HepG2 (cell line): ENCODE measurements at regions not wholly inside any gene's neighbourhood (a gene's known extent, or its start where the extent isn't known, plus 50 kb on each side); places are given as distances from the start of the nearest gene placed in this dataset.

Experiments used
- ATAC-seq: fragments of 200-7000 bp; cut with Tn5 transposase; 3 replicates; pipeline ENCODE4 v1.9.1; 2020; ENCODE audit warnings: mild to moderate bottlenecking, moderate library complexity
- BruUV-seq: library from RNA; stranded (reverse); fragments of 400-500 nt; replicated peaks from 2 replicates; lab custom pipeline; 2021; lab: Mats Ljungman, UMichigan
- CTCF ChIA-PET: fragments of 300-600 bp; formaldehyde crosslinking; extraction: SDS; loops from one replicate; lab custom pipeline; 2021; ENCODE audit warnings: low total read pairs, inconsistent platforms, low intra/inter-chr PET ratio; lab: Yijun Ruan, JAX
- POLR2A ChIA-PET: fragments of 350-600 bp; sonication (Branson Sonifier 250); formaldehyde crosslinking; loops from one replicate; lab custom pipeline; 2020; ENCODE audit warnings: antibody characterized with exemption, inconsistent platforms; lab: Yijun Ruan, JAX
- DNase-seq: peaks from one replicate; pipeline ENCODE4 v3.0.0-alpha.2; 2015; ENCODE audit warnings: low spot score
- FAIRE-seq: peaks from 3 replicates; lab custom pipeline; 2011; peaks lifted over from hg19 to GRCh38; lab: Jason Lieb, UNC
- H2AFZ ChIP-seq: one replicate; pipeline ENCODE4 v1.6.1; 2011; ENCODE audit warnings: low read length, inconsistent platforms
- H3K27ac ChIP-seq: fragments of 300-600 bp; 3 replicates; pipeline ENCODE4 v1.8.0; 2011; ENCODE audit warnings: mixed run types, mild to moderate bottlenecking, mixed read lengths, low read length, inconsistent platforms; ENCODE audit not compliant: insufficient read depth; ENCODE audit errors: extremely low read length
- H3K27me3 ChIP-seq, 2 experiments: fragments of 200-600 bp in 1 of 2; 2 replicates in 1 of 2; 3 replicates in 1 of 2; pipeline versions ENCODE4 v1.6.0 to v1.8.0; 2011; ENCODE audit warnings: low read length in 2 of 2, mild to moderate bottlenecking in 2 of 2, moderate library complexity in 2 of 2, inconsistent platforms in 1 of 2; ENCODE audit not compliant: insufficient read depth in 2 of 2, control insufficient read depth in 1 of 2
- H3K36me3 ChIP-seq, 2 experiments: fragments of 200-600 bp in 1 of 2; replicated peaks in 1 of 2; 2 replicates in 1 of 2; 3 replicates in 1 of 2; pipeline versions ENCODE4 v1.5.1 to v1.8.0; 2011; ENCODE audit warnings: low read length in 2 of 2, inconsistent platforms in 1 of 2; ENCODE audit not compliant: insufficient read depth in 2 of 2, control insufficient read depth in 1 of 2
- H3K4me1 ChIP-seq: 2 replicates; pipeline ENCODE4 v1.5.1; 2012; ENCODE audit warnings: low read length, inconsistent platforms; ENCODE audit not compliant: insufficient read depth
- H3K4me2 ChIP-seq: 2 replicates; pipeline ENCODE4 v1.6.0; 2011; ENCODE audit warnings: low read depth, low read length, inconsistent platforms
- H3K4me3 ChIP-seq, 3 experiments: fragments of 200-600 bp in 1 of 3; sonication (generic), shearing (Covaris generic) in 1 of 3; replicated peaks in 1 of 3; 2 replicates each; pipeline ENCODE4 v1.5.1; 2011 to 2016; ENCODE audit warnings: low read length in 3 of 3, inconsistent platforms in 2 of 3, low read depth in 2 of 3, mild to moderate bottlenecking in 2 of 3, control low read depth in 1 of 3, mixed read lengths in 1 of 3; ENCODE audit not compliant: insufficient read depth in 1 of 3
- H3K79me2 ChIP-seq: one replicate; pipeline ENCODE4 v1.6.1; 2011; ENCODE audit warnings: low read length, inconsistent platforms; ENCODE audit not compliant: insufficient read depth
- H3K9ac ChIP-seq: 2 replicates; pipeline ENCODE4 v1.6.0; 2011; ENCODE audit warnings: mild to moderate bottlenecking, low read depth, low read length, inconsistent platforms; ENCODE audit not compliant: insufficient read depth
- H3K9me3 ChIP-seq: 2 replicates; pipeline ENCODE4 v1.5.1; 2012; ENCODE audit warnings: mild to moderate bottlenecking, low read length
- H4K20me1 ChIP-seq: 2 replicates; pipeline ENCODE4 v1.6.0; 2011; ENCODE audit warnings: inconsistent platforms, mild to moderate bottlenecking, low read length, moderate library complexity; ENCODE audit not compliant: insufficient read depth
- ARHGAP35 ChIP-seq: sonication (generic); formaldehyde crosslinking; IDR thresholded peaks from 2 replicates; pipeline ENCODE4 v1.9.0; 2022; ENCODE audit warnings: mild to moderate bottlenecking, inconsistent platforms, moderate library complexity, missing genetic modification reagents, borderline replicate concordance
- BCL6 ChIP-seq: IDR thresholded peaks from 2 replicates; pipeline ENCODE4 v1.6.1; 2016; ENCODE audit warnings: missing genetic modification reagents, missing compliant biosample characterization
- ELF4 ChIP-seq: sonication (generic); formaldehyde crosslinking; IDR thresholded peaks from 2 replicates; pipeline ENCODE4 v1.5.0; 2020; ENCODE audit warnings: missing genetic modification reagents, mild to moderate bottlenecking, moderate library complexity, borderline replicate concordance
- ETV6 ChIP-seq: sonication (generic); formaldehyde crosslinking; conservative IDR thresholded peaks from 2 replicates; pipeline ENCODE4 v1.4.0; 2020; ENCODE audit warnings: missing genetic modification reagents
- KAT7 ChIP-seq: IDR thresholded peaks from 2 replicates; pipeline ENCODE4 v1.6.1; 2018; ENCODE audit warnings: borderline replicate concordance, missing compliant biosample characterization
- RXRA ChIP-seq: sonication (generic); formaldehyde crosslinking; IDR thresholded peaks from 2 replicates; pipeline ENCODE4 v1.5.1; 2020; ENCODE audit warnings: missing genetic modification reagents
- SP1 ChIP-seq, 2 experiments: fragments of 450-650 bp in 1 of 2; sonication (generic) in 1 of 2; formaldehyde crosslinking in 1 of 2; IDR thresholded peaks; 2 replicates each; pipeline versions ENCODE4 v1.4.0 to v1.6.1; 2016 to 2020; ENCODE audit warnings: missing genetic modification reagents in 1 of 2
- YEATS2 ChIP-seq: sonication (generic); formaldehyde crosslinking; IDR thresholded peaks from 2 replicates; pipeline ENCODE4 v1.4.0; 2020; ENCODE audit warnings: missing genetic modification reagents, borderline replicate concordance
- YY1 ChIP-seq: IDR thresholded peaks from 2 replicates; pipeline ENCODE4 v1.6.1; 2011; ENCODE audit warnings: low read length, low read depth, moderate library complexity, mild to moderate bottlenecking; ENCODE audit not compliant: insufficient read depth, insufficient replicate concordance
- ZBTB43 ChIP-seq: sonication (generic); formaldehyde crosslinking; conservative IDR thresholded peaks from 2 replicates; pipeline ENCODE4 v1.4.0; 2020; ENCODE audit warnings: missing genetic modification reagents
- ZFP62 ChIP-seq: sonication (generic); formaldehyde crosslinking; IDR thresholded peaks from 2 replicates; pipeline ENCODE4 v1.4.0; 2020; ENCODE audit warnings: missing genetic modification reagents
- ZNF234 ChIP-seq: sonication (generic); formaldehyde crosslinking; conservative IDR thresholded peaks from 2 replicates; pipeline ENCODE4 v1.5.1; 2020; ENCODE audit warnings: mild to moderate bottlenecking, missing genetic modification reagents
- ZNF256 ChIP-seq: sonication (generic); formaldehyde crosslinking; conservative IDR thresholded peaks from 2 replicates; pipeline ENCODE4 v1.4.0; 2020; ENCODE audit warnings: missing genetic modification reagents
- ZNF598 ChIP-seq: sonication (generic); formaldehyde crosslinking; IDR thresholded peaks from 2 replicates; pipeline ENCODE4 v1.5.1; 2020; ENCODE audit warnings: mild to moderate bottlenecking, missing genetic modification reagents, borderline replicate concordance
- WGBS: methylation state at CpG from one replicate; pipeline ENCODE4 v1.1.6; 2017; ENCODE audit warnings: low lambda C conversion rate; 5-methylcytosine and 5-hydroxymethylcytosine counted together
- in situ Hi-C: cut with HindIII; loops from 2 replicates; pipeline ENCODE4 v1.10.0; 2017; ENCODE audit warnings: low pct_unique_long_range_greater_than_20kb; ENCODE audit not compliant: extremely low pct_ligation_motif_present
- intact Hi-C: fragments of 100-400 bp; cut with micrococcal nuclease; formaldehyde crosslinking; loops from one replicate; pipeline ENCODE4 v1.10.0; 2022; ENCODE audit not compliant: unreplicated experiment

- H3K4me1 ChIP-seq, result no peaks in the 10 kb centered on the region
- no peak overlapping the region for H3K4me2 ChIP-seq
- WGBS, result 21% methylated on average over 7 of the region's 7 CpGs
- H3K9me3 ChIP-seq, result peaks cover 77% of the 10 kb centered on the region
- in situ Hi-C loops (no loop called here), intact Hi-C loops (no loop called here)
- no peak overlapping the region for H3K27ac ChIP-seq
- H4K20me1 ChIP-seq, result no peaks in the 10 kb centered on the region
- H3K9ac ChIP-seq, result no peak overlapping the region
- ChIA-PET POLR2A (no interaction called here), CTCF (no interaction called here)
- no peaks in the 10 kb centered on the region for H3K79me2 ChIP-seq
- H2AFZ ChIP-seq, result no peak overlapping the region
- H3K4me3 ChIP-seq, result no peak overlapping the region
- ATAC-seq, result no peak
- no peak for FAIRE-seq
- DNase-seq, result no peak
- no peak for TF ChIP-seq RXRA (CRISPR knock-in tag)
- no peak for TF ChIP-seq ZFP62 (CRISPR knock-in tag)
- no peak for TF ChIP-seq KAT7 (CRISPR knock-in tag)
- TF ChIP-seq ZNF256 (CRISPR knock-in tag), result no peak
- no peak for TF ChIP-seq YEATS2 (CRISPR knock-in tag)
- TF ChIP-seq ETV6, result no peak
- TF ChIP-seq ZNF598 (CRISPR knock-in tag), result no peak
- TF ChIP-seq ZBTB43 (CRISPR knock-in tag), result no peak
- no peak for TF ChIP-seq SP1 (IDR thresholded peaks at IDR 0.05)
- no peak for TF ChIP-seq SP1 (CRISPR knock-in tag; IDR thresholded peaks at IDR 0.05)
- no peak for TF ChIP-seq ZNF234 (CRISPR knock-in tag)
- TF ChIP-seq BCL6 (CRISPR knock-in tag), result no peak
- TF ChIP-seq ELF4 (CRISPR knock-in tag), result no peak
- TF ChIP-seq YY1, result no peak
- no peak for TF ChIP-seq ARHGAP35 (CRISPR knock-in tag)
- no peaks in the 10 kb centered on the region for H3K36me3 ChIP-seq
- H3K27me3 ChIP-seq, result no peaks in the 10 kb centered on the region
- BruUV-seq, result no TSS peak
These were observed 84.5 kb downstream of the NPAP1 start for GRCh38 chr15:24760066-24760465.
